SU-DHL-6 (cell line): ENCODE measurements at regions not wholly inside any gene's neighbourhood (a gene's known extent, or its start where the extent isn't known, plus 50 kb on each side); places are given as distances from the start of the nearest gene placed in this dataset.

Source experiments
- H2AFZ ChIP-seq: fragments of 200-600 bp; sonication (generic); 2 replicates; pipeline ENCODE4 v1.6.1; 2014; ENCODE audit warnings: low read depth, mild to moderate bottlenecking, moderate library complexity, mixed read lengths, antibody characterized with exemption, low read length; ENCODE audit not compliant: severe bottlenecking
- H3F3A ChIP-seq: fragments of 200-600 bp; shearing (Covaris generic); 2 replicates; pipeline ENCODE4 v1.6.0; 2016; ENCODE audit warnings: antibody characterized with exemption, mild to moderate bottlenecking; ENCODE audit not compliant: insufficient read depth
- H3K27ac ChIP-seq: fragments of 200-600 bp; sonication (generic); 2 replicates; pipeline ENCODE4 v1.5.1; 2016; ENCODE audit warnings: low read depth, mild to moderate bottlenecking, low read length, moderate library complexity, mixed read lengths
- H3K27me3 ChIP-seq: fragments of 200-600 bp; sonication (generic), shearing (Covaris generic); 2 replicates; pipeline ENCODE4 v1.6.0; 2014; ENCODE audit warnings: mild to moderate bottlenecking, low read length
- H3K36me3 ChIP-seq: fragments of 200-600 bp; sonication (generic); 2 replicates; pipeline ENCODE4 v1.6.1; 2014; ENCODE audit warnings: mild to moderate bottlenecking, low read length, mixed read lengths
- H3K4me2 ChIP-seq: fragments of 300-600, 200-600 bp; shearing (Covaris generic), sonication (generic); 2 replicates; pipeline ENCODE4 v1.6.0; 2014; ENCODE audit warnings: low read length, low read depth, mild to moderate bottlenecking; ENCODE audit not compliant: poor library complexity, severe bottlenecking
- H3K4me3 ChIP-seq: fragments of 200-600 bp; sonication (generic); 2 replicates; pipeline ENCODE4 v1.5.1; 2014; ENCODE audit warnings: antibody characterized with exemption, low read length, mild to moderate bottlenecking, mixed read lengths; ENCODE audit not compliant: insufficient read depth, poor library complexity, severe bottlenecking
- H3K79me2 ChIP-seq: fragments of 200-600 bp; sonication (generic); 2 replicates; pipeline ENCODE4 v1.6.1; 2014; ENCODE audit warnings: mild to moderate bottlenecking, low read length, moderate library complexity; ENCODE audit not compliant: insufficient read depth
- H3K9ac ChIP-seq: fragments of 200-600 bp; sonication (generic); 2 replicates; pipeline ENCODE4 v1.7.0; 2014; ENCODE audit warnings: mild to moderate bottlenecking, low read length
- H3K9me2 ChIP-seq: fragments of 200-600 bp; sonication (generic); replicated peaks from 2 replicates; pipeline ENCODE4 v1.6.1; 2014; ENCODE audit warnings: low read length; ENCODE audit not compliant: insufficient read depth
- H3K9me3 ChIP-seq: fragments of 200-600 bp; sonication (generic); 2 replicates; pipeline ENCODE4 v1.6.1; 2014; ENCODE audit warnings: low read length, mixed read lengths; ENCODE audit not compliant: insufficient read depth
- H4K20me1 ChIP-seq: fragments of 200-600 bp; sonication (generic); 2 replicates; pipeline ENCODE4 v1.6.1; 2014; ENCODE audit warnings: low read depth, mild to moderate bottlenecking, antibody characterized with exemption, low read length, moderate library complexity, mixed read lengths
- CTCF ChIP-seq: fragments of 200-600 bp; sonication (generic); IDR thresholded peaks from one replicate; pipeline ENCODE4 v1.5.1; 2017; ENCODE audit warnings: antibody characterized with exemption, mild to moderate bottlenecking, low read length, moderate library complexity; ENCODE audit not compliant: insufficient read depth, poor library complexity, severe bottlenecking
- EZH2phosphoT487 ChIP-seq: fragments of 200-600 bp; sonication (generic), shearing (Covaris generic); conservative IDR thresholded peaks from 2 replicates; pipeline ENCODE4 v1.6.1; 2018; ENCODE audit warnings: mild to moderate bottlenecking, antibody characterized with exemption, low read length, moderate library complexity, mixed read lengths

GRCh38 chr21:16455526-16455925 is 725.7 kb downstream of the USP25 start:
- Histone ChIP-seq H3K4me3 (no peak overlapping the region), H3K36me3 (no peaks in the 10 kb centered on the region), H3K27me3 (no peaks in the 10 kb centered on the region), H2AFZ (no peak overlapping the region), H3K9ac (no peak overlapping the region), H3K9me2 (no peaks in the 10 kb centered on the region), H3K27ac (no peak overlapping the region), H4K20me1 (no peaks in the 10 kb centered on the region), H3K9me3 (no peaks in the 10 kb centered on the region), H3K4me2 (no peak overlapping the region), H3K79me2 (no peaks in the 10 kb centered on the region), H3F3A (no peaks in the 10 kb centered on the region)
- TF ChIP-seq EZH2phosphoT487 (no peak), CTCF (no peak)

GRCh38 chr21:16455978-16456377 is 726.2 kb downstream of the USP25 start:
- H3K4me3 ChIP-seq: no peak overlapping the region
- H3K27me3 ChIP-seq: no peaks in the 10 kb centered on the region
- no peaks in the 10 kb centered on the region for H3K9me3 ChIP-seq
- no peaks in the 10 kb centered on the region for H3K79me2 ChIP-seq
- no peaks in the 10 kb centered on the region for H3K9me2 ChIP-seq
- H3K36me3 ChIP-seq: no peaks in the 10 kb centered on the region
- H3K27ac ChIP-seq: no peak overlapping the region
- H3K9ac ChIP-seq: no peak overlapping the region
- H2AFZ ChIP-seq: no peak overlapping the region
- TF ChIP-seq CTCF (no peak), EZH2phosphoT487 (no peak)
- H3K4me2 ChIP-seq: no peak overlapping the region
- H4K20me1 ChIP-seq: no peaks in the 10 kb centered on the region
- no peaks in the 10 kb centered on the region for H3F3A ChIP-seq

GRCh38 chr21:16457498-16457897 is 727.7 kb downstream of the USP25 start:
- no peak overlapping the region for H3K4me3 ChIP-seq
- H4K20me1 ChIP-seq: no peaks in the 10 kb centered on the region
- no peak overlapping the region for H3K27ac ChIP-seq
- no peaks in the 10 kb centered on the region for H3K79me2 ChIP-seq
- no peaks in the 10 kb centered on the region for H3K27me3 ChIP-seq
- no peak overlapping the region for H2AFZ ChIP-seq
- no peaks in the 10 kb centered on the region for H3K9me2 ChIP-seq
- H3K9ac ChIP-seq: no peak overlapping the region
- no peaks in the 10 kb centered on the region for H3K9me3 ChIP-seq
- H3K4me2 ChIP-seq: no peak overlapping the region
- H3K36me3 ChIP-seq: no peaks in the 10 kb centered on the region
- TF ChIP-seq CTCF (no peak), EZH2phosphoT487 (no peak)
- no peaks in the 10 kb centered on the region for H3F3A ChIP-seq
